ENCODE measurements at regions not wholly inside any gene's neighbourhood (a gene's known extent, or its start where the extent isn't known, plus 50 kb on each side); places are given as distances from the start of the nearest gene placed in this dataset.

DNA sequence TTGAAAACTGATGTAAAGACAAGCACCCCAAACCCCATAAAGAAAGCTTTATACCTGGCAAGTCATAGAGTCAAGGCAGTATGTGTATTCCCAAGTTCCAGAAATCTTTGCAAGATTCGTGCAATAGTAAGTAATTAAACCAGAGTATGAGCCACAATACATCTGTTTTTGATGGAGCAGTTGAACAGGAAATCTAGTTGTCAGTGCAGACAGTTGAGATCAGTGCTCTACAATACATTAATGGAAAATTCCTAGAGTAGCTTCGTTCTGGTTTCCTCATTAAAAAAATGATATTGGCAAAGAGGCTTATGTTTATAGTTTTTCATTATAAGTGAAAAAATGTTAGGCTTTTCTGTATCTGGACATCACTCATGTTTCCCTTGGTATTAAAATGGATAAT lies 575.3 kb downstream of the TRIML1 start:
- no peak for TF ChIP-seq EZH2 (optimal IDR thresholded peaks at IDR 0.05; ENCODE audit: low read depth, low read length)
- TF ChIP-seq, protein P1, sequence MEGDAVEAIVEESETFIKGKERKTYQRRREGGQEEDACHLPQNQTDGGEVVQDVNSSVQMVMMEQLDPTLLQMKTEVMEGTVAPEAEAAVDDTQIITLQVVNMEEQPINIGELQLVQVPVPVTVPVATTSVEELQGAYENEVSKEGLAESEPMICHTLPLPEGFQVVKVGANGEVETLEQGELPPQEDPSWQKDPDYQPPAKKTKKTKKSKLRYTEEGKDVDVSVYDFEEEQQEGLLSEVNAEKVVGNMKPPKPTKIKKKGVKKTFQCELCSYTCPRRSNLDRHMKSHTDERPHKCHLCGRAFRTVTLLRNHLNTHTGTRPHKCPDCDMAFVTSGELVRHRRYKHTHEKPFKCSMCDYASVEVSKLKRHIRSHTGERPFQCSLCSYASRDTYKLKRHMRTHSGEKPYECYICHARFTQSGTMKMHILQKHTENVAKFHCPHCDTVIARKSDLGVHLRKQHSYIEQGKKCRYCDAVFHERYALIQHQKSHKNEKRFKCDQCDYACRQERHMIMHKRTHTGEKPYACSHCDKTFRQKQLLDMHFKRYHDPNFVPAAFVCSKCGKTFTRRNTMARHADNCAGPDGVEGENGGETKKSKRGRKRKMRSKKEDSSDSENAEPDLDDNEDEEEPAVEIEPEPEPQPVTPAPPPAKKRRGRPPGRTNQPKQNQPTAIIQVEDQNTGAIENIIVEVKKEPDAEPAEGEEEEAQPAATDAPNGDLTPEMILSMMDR (IDR thresholded peaks at IDR 0.05; ENCODE audit: low read length) = no peak
- TF ChIP-seq EZH2phosphoT487 (IDR thresholded peaks at IDR 0.05; ENCODE audit: low read length) = no peak
